GM21515 (cell line): ENCODE measurements at regions not wholly inside any gene's neighbourhood (a gene's known extent, or its start where the extent isn't known, plus 50 kb on each side); places are given as distances from the start of the nearest gene placed in this dataset.
"Not testable (repeated sequence)": the region's sequence is repeated elsewhere in the genome, so short reads cannot be mapped to it uniquely, and the experiment has no call there.

ENCODE experiments used
- ATAC-seq: cut with Tn5 transposase; IDR thresholded peaks from one replicate; pipeline ENCODE4 v1.9.1; 2021; ENCODE audit not compliant: unreplicated experiment

DNA sequence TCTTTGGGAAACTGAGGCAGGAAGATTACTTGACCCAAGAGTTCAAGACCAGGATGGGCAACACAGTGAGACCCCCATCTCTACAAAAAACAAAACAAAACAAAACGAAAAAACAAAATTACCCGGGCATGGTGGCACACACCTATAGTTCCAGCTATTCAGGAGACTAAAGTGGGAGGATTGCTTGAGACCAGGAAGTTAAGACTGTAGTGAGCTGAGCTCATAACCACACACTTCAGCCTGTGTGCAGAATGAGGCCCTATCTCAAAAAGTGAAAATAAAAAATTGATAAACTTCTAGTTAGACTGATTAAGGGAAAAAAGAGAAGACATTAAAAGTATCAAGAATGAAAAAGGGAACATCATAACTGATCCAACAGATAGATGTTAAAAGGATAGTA is 154.0 kb downstream of the RHOU start:
- no peak for ATAC-seq

DNA sequence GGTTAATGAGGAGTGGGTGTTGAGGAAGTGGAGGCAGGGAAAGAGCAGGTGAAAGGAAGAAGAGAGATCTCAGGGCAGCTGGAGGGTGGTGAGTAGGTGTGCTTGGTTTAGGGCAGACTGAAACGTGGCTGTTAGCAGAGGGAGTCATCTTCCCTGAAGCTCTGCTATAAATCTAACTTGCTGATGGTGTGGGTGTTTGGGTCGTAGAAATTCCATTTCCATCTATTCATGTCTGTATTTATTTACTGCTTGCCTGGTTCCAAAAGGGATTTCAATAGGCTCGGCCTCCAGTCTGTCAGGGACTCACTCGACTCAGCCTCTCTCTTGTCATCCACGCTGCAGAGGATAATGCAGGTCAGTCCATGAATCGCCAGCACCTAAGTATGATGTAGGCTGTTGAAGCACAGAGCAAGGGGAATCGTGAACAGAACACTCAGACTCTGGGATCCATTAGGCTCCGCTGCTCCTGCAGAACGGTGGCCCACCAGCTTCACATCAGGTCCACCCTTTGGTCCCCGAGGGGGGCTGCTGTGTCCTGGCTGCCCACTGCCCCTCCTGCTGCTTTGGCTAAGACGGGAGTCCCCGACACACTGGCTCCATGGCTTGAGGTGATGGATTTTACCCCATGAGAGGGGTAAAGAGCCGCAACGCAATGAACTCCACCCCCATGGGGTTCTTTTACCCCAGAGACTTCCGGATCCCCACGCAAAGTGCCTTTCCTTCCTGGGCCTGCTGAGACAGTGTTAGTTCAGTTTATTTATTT is 156.2 kb downstream of the RHOU start:
- no peak for ATAC-seq

DNA sequence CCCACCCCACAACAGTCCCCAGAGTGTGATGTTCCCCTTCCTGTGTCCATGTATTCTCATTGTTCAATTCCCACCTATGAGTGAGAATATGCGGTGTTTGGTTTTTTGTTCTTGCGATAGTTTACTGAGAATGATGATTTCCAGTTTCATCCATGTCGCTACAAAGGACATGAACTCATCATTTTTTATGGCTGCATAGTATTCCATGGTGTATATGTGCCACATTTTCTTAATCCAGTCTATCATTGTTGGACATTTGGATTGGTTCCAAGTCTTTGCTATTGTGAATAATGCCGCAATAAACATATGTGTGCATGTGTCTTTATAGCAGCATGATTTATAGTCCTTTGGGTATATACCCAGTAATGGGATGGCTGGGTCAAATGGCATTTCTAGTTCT is 156.9 kb downstream of the RHOU start:
- not testable (repeated sequence) for ATAC-seq

DNA sequence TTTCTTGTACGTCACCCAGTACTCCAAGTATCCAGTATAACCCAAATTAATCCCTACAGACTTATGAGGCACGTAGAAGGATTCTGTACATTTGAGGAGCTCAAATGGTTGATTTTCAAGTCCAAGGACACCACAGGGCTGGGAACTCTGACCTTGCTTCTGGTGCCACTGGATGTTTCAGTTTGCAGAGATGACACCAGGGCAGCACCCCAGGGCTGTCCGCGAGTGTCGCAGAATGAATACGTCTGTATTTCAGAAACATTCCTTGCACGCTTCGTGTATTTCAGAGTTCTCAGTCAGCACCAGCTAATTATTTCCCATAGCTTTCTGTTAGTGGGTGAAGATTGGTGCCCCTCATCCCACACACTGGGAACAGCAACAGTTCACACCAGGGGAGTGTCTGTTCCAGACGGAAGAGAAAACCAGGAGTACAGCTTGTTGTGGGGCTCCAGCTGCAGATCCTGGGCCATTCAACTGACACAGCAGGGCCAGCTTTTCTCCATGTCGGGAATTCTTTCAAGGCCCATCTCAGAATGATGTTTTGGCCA is 159.2 kb downstream of the RHOU start:
- ATAC-seq = no peak

DNA sequence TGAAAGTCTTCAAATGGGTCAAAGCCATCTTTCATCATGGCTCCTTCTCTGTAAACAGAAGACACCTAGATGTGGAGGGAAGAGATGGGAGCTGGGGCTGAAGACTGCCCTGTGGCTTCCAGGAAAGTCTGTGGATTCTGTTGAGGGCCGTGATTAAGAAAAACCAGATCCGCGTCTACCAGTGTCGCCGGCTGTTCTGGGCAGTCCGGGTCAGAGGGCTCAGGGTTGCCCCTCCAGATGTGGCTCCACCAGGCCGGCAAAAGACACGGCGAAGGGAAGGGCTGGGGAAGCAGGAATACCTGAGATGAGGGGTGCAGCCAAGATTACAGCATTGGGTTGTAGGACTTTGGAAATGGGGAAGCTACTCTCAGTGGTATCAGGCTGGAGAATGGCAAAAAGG is 162.6 kb downstream of the RHOU start:
- no peak for ATAC-seq

DNA sequence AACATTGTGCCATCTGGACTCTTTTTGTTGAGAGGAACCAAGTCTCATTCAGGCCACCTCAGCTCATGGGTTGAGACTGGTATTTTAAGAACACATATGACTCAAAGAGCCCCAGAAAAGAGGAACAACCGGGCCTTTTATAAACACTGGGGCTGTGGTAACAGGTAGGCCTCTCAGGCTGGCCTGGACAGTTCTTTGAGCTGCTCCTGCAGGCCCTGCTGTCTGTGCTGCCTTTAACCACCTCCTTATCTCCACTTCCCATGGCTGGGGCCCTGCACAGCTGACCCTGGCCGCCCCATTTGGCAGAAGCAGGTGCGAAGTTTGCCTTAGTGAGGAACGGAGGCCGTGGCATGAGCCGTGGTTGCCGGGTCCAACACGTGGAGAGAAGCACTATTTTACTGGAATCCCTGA is 163.3 kb downstream of the RHOU start:
- peak; percentile 84 for ATAC-seq

DNA sequence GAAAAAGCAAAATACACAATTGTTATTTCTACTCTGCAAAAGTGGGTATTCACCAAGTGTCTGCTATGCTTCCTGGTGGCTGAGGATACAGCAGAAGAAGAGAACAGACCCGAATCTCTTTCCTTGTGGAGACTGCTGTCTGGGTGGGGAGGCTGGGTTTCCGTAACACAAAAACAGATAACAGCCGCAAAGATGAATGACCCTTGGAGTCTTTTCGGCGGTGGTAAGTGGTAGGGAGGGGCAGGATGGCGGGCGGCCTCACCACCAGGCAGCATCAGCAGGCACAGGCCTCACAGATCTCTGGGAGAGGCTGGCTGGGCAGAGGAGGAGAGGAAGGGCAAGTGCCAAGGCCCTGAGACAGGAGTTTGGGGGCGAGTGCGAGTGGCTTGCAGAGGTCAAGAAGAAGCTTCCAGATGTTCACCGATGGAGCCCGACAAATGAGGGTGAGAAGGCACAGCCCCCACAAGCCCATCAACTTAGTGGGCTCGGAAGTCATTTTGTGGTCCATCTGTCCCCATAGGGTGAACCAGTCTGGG is 164.2 kb downstream of the RHOU start:
- no peak for ATAC-seq

DNA sequence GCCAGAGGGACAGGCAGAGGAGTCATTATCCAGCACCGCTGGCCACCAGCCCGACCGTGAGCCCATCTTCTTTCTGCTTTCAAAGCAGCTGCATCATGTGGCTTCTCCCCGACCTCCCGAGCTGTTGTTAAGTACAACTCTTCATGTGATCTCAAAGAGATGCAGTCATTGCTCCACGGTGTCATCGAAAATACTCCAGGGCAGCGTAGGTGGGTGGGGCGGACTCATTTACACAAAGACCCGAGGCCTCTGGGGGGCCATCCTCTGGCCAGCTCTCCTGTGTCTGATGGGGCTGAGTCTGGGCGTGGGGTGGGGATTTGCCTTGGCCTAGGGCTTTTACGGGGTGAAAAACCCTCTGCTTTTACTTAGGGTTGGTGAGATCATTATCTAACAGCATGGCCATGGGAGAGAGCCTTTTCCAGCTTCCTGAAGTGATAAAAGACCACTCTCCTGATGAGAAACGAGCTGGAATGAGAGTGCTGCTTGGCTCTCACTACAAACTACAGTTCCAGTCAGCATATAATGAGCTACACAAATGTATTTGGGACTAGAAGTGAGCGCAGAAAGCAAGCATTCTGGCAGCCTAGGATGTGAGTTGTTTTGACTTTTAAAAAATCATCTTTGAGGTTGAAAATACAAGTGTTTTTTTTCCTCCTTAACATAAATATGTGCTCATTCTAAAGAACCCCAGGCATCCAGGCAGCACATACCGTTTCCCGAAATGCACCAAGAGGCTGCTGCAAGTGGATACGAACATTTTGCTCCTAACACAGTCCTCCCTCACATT is 165.0 kb downstream of the RHOU start:
- no peak for ATAC-seq

DNA sequence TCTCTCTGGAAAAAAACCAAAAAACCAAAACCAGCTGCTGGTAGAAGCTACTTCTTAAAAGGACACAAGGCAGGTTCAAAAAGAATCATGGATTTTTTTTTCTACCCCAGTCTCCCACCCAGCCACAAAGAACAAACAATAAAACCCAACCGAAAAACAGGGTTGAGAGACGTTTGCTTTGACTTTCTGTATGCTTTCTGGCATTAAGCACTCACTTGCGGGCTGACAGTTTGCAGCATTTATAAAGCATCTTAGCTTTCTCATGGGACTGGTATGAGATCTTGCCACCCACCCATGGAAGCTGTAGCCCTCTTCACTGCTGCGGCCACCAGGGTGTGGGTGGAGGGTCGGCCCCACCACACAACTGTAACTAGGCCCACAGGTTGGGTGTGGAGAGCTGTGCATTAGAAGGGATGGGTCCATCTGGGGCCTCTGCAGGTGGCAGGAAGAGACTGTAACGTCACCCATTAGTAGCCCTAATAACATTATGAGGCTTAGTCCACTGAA is 165.7 kb downstream of the RHOU start:
- ATAC-seq = no peak

DNA sequence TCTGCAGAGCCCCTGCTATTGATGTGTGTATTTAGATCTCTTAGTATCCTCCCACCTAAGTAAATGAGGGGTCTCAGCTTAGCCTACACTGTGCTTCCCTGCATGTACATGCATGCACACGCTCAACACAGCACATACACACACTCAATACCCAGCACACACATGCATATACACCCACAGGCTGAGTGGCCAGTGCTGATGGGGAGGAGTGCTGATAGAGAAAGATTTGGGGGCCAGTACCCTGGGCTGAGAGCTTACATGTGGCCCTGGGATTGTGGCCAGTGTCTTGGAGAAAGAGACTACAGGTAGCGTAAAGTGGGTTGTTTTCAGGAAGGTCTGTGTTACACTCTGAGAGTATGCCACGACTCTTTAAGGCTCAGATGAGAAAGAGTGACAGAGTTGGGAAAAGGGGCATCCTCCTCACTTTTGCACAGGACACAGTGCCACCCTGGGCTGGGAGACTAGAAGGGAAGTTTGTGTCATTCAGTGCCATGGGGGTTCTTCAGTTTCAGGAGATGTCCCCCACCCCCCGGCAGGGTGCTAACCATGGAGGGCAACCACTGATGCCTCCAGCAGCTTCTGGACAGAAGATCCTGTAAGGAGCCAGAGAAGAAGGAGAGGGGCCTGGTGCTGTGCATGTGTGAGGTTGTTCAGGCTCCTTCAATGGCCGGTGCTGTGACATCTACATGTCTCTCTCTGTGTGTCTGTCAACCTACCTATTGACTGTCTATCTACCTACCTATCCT is 166.8 kb downstream of the RHOU start:
- no peak for ATAC-seq

DNA sequence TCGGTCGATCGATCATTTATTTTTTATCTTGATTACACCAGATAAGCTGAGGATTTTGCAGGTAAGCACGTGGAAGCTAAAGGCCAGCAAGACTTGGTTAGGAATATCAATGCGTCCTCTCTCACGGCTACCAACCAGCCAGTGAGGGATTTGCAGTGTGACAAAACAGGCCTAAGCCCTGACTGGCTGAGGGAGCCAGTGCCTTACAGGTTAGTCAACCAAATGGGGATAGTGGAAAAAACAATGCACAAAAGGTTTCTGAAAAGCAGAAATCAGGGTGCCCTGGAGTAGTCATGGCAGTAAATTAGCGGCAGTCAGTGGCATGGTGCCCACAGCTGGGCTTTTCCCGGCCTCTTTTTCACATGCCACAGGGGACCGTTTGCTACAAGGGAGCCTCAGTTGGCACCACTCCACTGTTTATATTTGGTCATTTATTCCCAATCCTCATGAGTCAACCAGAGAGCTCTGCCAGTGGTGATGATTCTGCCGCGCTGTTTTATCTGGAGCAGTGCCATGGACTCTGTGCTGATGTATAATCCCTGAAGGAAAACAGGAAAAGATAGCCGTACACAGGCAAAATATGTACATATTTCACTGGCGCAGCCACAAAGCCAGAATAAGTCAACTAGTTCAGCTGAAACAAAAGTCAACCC is 167.6 kb downstream of the RHOU start:
- ATAC-seq = no peak

DNA sequence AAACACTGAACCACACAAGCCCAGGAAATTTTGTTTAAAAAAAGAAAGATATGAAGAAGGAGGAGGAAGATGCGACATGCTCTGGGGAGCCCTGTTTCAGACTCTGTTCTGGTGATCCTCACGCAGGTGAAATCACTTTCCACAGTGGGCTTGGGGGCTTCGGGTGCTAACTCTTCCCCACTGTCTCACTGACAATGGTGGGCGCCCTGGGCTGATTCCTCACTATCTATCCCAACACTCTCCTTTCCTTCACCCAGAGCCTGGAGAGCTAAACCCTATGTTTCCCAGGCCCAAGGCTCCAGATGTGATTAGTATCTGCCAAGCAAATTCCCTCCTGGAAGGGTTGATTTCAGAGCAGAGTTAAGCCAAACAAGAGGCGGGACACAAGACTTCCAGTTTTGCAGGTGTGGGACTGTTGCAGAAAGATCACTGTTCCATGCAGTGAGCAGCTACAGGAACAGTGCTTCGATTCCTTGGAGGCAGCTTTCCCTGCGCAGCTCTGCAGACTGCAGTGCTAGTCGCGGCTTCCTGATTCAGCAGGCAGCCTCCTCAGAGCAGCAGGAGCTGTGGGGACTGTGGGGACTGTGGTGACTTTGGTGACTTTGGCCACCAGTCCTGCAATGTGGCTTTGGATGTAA is 168.3 kb downstream of the RHOU start:
- no peak for ATAC-seq

DNA sequence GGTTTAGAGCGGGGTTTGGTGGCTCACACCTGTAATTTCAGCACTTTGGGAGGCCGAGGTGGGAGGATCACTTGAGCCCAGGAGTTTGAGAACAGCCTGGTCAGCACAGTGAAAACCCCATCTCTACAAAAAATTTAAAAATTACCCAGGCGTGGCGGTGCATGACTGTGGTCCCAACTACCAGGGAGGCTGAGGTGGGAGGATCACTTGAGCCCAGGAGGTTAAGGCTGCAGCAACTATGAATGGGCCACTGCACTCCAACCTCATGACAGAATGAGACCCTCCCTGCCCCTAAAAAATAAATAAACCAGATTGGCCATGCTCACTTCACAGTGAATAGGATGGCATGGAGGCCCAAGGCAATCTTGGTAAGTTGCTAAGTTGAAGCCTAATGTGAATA is 168.9 kb downstream of the RHOU start:
- ATAC-seq = no peak

DNA sequence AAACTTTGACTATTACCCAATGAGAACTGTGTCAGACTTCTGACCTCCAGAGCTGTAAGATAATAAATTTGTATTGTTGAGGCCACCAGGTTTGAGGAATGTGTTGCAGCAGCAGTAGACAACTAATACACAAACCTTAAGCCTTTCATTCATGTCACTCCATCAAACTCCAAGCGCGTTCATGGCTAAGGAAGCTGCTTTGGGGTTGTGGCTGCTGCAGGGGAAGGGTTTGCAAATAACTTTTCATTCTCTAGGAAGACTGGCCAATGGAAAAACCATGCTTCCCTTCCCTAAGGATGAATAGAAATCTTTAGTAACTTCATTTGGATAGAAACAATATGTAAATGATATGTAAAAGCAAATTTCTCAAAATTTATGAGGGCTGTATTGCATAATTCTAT is 170.4 kb downstream of the RHOU start:
- no peak for ATAC-seq

DNA sequence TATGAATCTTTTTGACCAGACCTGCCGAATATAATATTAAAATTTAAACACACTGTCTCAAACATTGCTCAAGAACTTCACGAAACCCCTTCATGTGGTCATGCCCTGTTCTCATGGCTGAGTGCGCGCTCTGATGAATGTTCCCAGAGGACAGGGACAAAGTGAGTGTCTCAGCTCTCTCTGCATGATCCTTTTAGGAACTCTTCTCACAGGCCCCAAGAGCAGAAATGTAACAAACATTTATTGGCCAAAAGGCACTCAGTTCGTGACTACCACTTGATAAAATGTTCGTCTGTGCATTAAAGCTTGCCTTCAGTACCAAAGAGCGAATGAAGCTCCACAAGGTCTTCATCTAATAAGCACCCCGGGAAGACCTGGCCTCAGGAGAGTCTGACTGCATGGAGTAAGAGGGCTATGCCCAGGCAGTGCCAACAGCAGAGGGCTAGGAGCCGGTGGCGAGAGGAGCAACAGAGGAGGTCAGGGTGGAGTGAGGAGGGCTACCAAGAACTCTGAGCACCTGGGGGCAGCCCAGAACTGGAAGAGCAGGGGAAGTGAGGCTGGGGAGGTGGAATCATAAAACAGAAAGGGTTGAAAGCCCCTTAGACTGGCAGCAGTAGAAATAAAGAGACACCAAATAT is 171.1 kb downstream of the RHOU start:
- no peak for ATAC-seq

DNA sequence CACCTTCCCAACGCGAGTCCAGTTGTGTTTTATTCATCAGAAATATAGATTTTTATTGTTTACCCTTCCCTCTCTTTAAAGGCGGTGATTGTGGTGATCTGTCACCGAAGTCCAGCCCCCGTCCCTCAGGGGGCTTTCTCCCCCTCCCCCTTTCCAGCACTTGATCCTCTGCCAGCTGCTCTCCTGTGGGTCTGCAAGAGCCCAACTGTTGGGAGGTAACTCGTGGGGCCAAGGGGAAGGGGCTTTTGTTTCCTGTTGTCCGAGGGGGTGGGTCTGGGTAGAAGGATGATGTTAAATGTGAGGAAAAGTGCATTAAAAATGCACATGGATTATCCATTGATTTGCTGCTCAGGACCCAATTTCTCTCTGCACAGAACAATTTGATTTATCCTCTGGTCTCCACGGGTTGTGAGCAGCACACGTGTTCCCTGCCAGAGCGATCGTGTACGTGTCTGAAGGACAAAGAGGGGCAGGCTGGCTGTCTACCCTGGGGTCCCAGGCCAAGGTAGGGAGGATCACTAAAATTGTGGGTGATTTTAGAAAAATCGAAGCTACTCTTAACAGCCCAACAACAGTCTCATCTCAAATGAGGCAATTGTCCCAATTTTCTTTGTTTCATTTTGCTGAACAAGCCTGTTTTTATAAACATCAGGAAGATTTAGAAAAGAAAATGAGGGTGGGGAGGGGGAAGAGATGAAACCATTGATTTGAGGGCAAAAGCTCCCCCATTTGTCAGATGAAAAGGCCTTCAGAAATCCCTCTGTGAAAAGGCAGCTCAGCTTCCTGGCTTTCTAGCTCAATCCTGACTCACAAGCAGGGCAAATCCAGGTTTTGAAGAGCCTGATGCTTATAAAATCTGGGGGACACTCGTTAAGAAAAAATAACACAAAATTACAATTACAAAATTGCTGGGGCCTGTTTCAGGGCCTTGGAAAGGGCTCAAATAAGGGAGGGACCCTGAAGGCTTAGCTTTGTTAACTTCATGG is 176.2 kb downstream of the RHOU start:
- ATAC-seq = no peak

DNA sequence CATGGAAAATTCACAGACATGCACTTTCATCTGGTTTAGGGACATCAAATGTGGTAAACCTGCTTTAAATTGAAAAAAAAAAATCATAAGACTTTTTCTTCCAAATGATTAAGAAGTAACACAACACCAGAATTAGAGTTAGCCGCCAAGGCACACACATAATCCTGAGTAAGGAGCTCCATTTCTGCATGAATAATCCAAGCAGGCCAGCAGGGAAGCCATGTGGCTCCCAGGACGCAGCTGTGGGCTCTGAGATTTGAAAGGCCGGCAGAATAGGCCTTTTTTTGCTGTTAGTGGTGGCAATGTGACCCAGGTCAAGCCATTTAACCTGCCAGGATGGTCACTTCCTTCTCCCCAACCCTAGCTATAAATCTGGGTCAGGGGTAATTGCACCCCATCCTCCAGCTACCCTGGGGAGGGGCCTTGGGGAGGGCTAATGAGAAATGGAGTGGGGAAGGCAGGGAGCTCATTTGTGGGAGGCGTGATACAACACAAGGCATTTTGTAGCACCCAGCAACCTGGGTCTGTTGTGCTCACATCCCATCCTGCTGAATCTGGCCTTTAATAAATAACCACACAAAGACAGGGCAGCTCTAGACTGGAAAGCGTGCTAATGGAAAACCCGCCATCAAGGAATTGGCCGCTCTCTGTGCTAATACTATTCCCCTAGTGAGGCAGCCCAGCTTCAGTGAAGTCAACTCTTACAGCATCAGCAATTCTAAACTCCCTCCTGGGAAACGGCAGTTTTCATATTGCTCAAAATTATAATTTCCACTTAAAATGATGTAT is 178.5 kb downstream of the RHOU start:
- no peak for ATAC-seq

DNA sequence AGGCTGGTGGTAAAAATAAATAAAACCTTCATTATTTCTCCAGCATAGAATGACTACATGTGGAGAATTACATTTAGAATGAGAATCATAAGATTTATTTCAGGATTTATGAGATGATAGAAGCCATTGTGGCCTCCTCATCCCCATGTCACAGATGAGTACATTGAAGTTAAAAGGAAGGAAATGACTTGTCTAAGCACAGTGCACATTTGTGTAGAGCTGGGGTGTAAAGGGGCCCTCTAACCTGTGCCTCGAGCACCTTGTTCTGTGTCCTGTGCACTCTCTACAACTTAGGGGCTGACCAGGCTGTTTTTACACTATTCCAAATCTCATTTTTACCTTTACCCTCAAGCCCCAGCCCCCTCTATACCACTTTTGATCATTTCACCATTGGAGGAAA is 179.4 kb downstream of the RHOU start:
- no peak for ATAC-seq
